H9 (cell line): ENCODE measurements at regions not wholly inside any gene's neighbourhood (a gene's known extent, or its start where the extent isn't known, plus 50 kb on each side); places are given as distances from the start of the nearest gene placed in this dataset.

ENCODE experiments used
- DNase-seq: peaks from one replicate; pipeline ENCODE4 v3.0.0-alpha.2; 2017
- H2AFZ ChIP-seq: one replicate; pipeline ENCODE4 v1.6.1; 2013; ENCODE audit warnings: mild to moderate bottlenecking, low read length, control low read depth, moderate library complexity
- H2AK5ac ChIP-seq: 2 replicates; pipeline ENCODE4 v1.6.1; 2013; ENCODE audit warnings: low read length, control low read depth, mixed read lengths; ENCODE audit not compliant: insufficient read length
- H2BK120ac ChIP-seq: one replicate; pipeline ENCODE4 v1.6.1; 2013; ENCODE audit warnings: low read depth, mild to moderate bottlenecking, low read length, control low read depth, inconsistent platforms; ENCODE audit not compliant: poor library complexity, severe bottlenecking
- H2BK12ac ChIP-seq: 2 replicates; pipeline ENCODE4 v1.6.1; 2013; ENCODE audit warnings: low read length, control low read depth, mixed read lengths, low read depth; ENCODE audit not compliant: insufficient read length
- H2BK15ac ChIP-seq: 2 replicates; pipeline ENCODE4 v1.6.1; 2013; ENCODE audit warnings: low read depth, low read length, control low read depth
- H2BK20ac ChIP-seq: one replicate; pipeline ENCODE4 v1.6.1; 2013; ENCODE audit warnings: low read depth, mild to moderate bottlenecking, low read length, control low read depth, inconsistent platforms; ENCODE audit not compliant: poor library complexity, severe bottlenecking
- H2BK5ac ChIP-seq: 2 replicates; pipeline ENCODE4 v1.6.1; 2013; ENCODE audit warnings: low read length, control low read depth, mixed read lengths; ENCODE audit not compliant: insufficient read length
- H3K14ac ChIP-seq: 2 replicates; pipeline ENCODE4 v1.6.1; 2013; ENCODE audit warnings: low read length, control low read depth; ENCODE audit not compliant: insufficient read depth
- H3K18ac ChIP-seq: 2 replicates; pipeline ENCODE4 v1.6.1; 2013; ENCODE audit warnings: low read depth, mild to moderate bottlenecking, mixed read lengths, low read length, control low read depth; ENCODE audit not compliant: insufficient read length
- H3K23ac ChIP-seq: 2 replicates; pipeline ENCODE4 v1.6.1; 2013; ENCODE audit warnings: low read length, control low read depth, mixed read lengths, low read depth; ENCODE audit not compliant: insufficient read length
- H3K23me2 ChIP-seq: 2 replicates; pipeline ENCODE4 v1.6.1; 2013; ENCODE audit warnings: low read depth, mild to moderate bottlenecking, mixed read lengths, low read length, control low read depth; ENCODE audit not compliant: insufficient read length, poor library complexity, severe bottlenecking
- H3K27ac ChIP-seq: 2 replicates; pipeline ENCODE4 v1.5.1; 2013; ENCODE audit warnings: low read length, control low read depth, mixed read lengths, low read depth; ENCODE audit not compliant: insufficient read length
- H3K27me3 ChIP-seq: 2 replicates; pipeline ENCODE4 v1.6.1; 2013; ENCODE audit warnings: low read length, control low read depth, inconsistent platforms; ENCODE audit not compliant: insufficient read depth
- H3K4ac ChIP-seq: 2 replicates; pipeline ENCODE4 v1.6.1; 2013; ENCODE audit warnings: low read depth, mild to moderate bottlenecking, control low read depth, inconsistent platforms, low read length, moderate library complexity
- H3K4me1 ChIP-seq: 2 replicates; pipeline ENCODE4 v1.6.1; 2013; ENCODE audit warnings: low read length, control low read depth, inconsistent platforms; ENCODE audit not compliant: insufficient read depth
- H3K4me2 ChIP-seq: 2 replicates; pipeline ENCODE4 v1.6.1; 2013; ENCODE audit warnings: low read length, control low read depth, mixed read lengths; ENCODE audit not compliant: insufficient read length, insufficient read depth
- H3K56ac ChIP-seq: 2 replicates; pipeline ENCODE4 v1.6.1; 2013; ENCODE audit warnings: low read depth, mild to moderate bottlenecking, mixed read lengths, low read length, control low read depth; ENCODE audit not compliant: insufficient read length
- H3K79me1 ChIP-seq: 2 replicates; pipeline ENCODE4 v1.6.1; 2013; ENCODE audit warnings: low read depth, mild to moderate bottlenecking, moderate library complexity, low read length, control low read depth, inconsistent platforms; ENCODE audit not compliant: insufficient read depth, poor library complexity, severe bottlenecking
- H3K79me2 ChIP-seq: 2 replicates; pipeline ENCODE4 v1.6.1; 2013; ENCODE audit warnings: low read length, control low read depth, inconsistent platforms; ENCODE audit not compliant: insufficient read depth
- H3K9ac ChIP-seq: 2 replicates; pipeline ENCODE4 v1.6.1; 2013; ENCODE audit warnings: low read length, control low read depth, mixed read lengths; ENCODE audit not compliant: insufficient read length; ENCODE audit errors: extremely low read depth
- H3K9me3 ChIP-seq: one replicate; pipeline ENCODE4 v1.6.1; 2013; ENCODE audit warnings: low read depth, low read length, inconsistent platforms; ENCODE audit not compliant: control insufficient read depth
- H3T11ph ChIP-seq: one replicate; pipeline ENCODE4 v1.6.1; 2013; ENCODE audit warnings: mild to moderate bottlenecking, low read length, control low read depth, inconsistent platforms
- H4K20me1 ChIP-seq: one replicate; pipeline ENCODE4 v1.6.1; 2013; ENCODE audit not compliant: control insufficient read depth, insufficient read length, insufficient read depth
- H4K5ac ChIP-seq: 2 replicates; pipeline ENCODE4 v1.6.1; 2013; ENCODE audit warnings: low read depth, mild to moderate bottlenecking, mixed read lengths, low read length, control low read depth; ENCODE audit not compliant: insufficient read length
- H4K8ac ChIP-seq: replicated peaks from 2 replicates; pipeline ENCODE4 v1.6.1; 2013; ENCODE audit warnings: low read length, control low read depth, mixed read lengths, low read depth; ENCODE audit not compliant: insufficient read length
- H4K91ac ChIP-seq: 2 replicates; pipeline ENCODE4 v1.6.1; 2013; ENCODE audit warnings: low read depth, mild to moderate bottlenecking, moderate library complexity, mixed read lengths, low read length, control low read depth; ENCODE audit not compliant: insufficient read length
- H3K27ac Mint-ChIP-seq, 3 experiments: 2 replicates in 2 of 3; 3 replicates in 1 of 3; pipeline ENCODE4 v1.8.0; 2020 to 2021; ENCODE audit warnings: mixed read lengths in 3 of 3, mild to moderate bottlenecking in 1 of 3, moderate library complexity in 1 of 3
- H3K27me3 Mint-ChIP-seq: 2 replicates; pipeline ENCODE4 v1.8.0; 2021; ENCODE audit warnings: low read depth, mild to moderate bottlenecking, moderate library complexity, mixed read lengths
- H3K36me3 Mint-ChIP-seq, 3 experiments: 2 replicates in 2 of 3; 3 replicates in 1 of 3; pipeline ENCODE4 v1.8.0; 2020 to 2021; ENCODE audit warnings: low read depth in 3 of 3, mixed read lengths in 3 of 3; ENCODE audit not compliant: insufficient read depth in 1 of 3
- H3K4me1 Mint-ChIP-seq, 2 experiments: 2 replicates each; pipeline ENCODE4 v1.8.0; 2020; ENCODE audit warnings: mixed read lengths in 2 of 2
- H3K4me3 Mint-ChIP-seq, 2 experiments: 2 replicates in 1 of 2; 3 replicates in 1 of 2; pipeline ENCODE4 v1.8.0; 2020 to 2021; ENCODE audit warnings: mild to moderate bottlenecking in 2 of 2, mixed read lengths in 2 of 2, moderate library complexity in 1 of 2
- H3K9me3 Mint-ChIP-seq, 2 experiments: 2 replicates in 1 of 2; 3 replicates in 1 of 2; pipeline ENCODE4 v1.8.0; 2020; ENCODE audit warnings: mild to moderate bottlenecking in 2 of 2, mixed read lengths in 2 of 2, moderate library complexity in 1 of 2
- CTCF ChIP-seq: fragments of 200-600 bp; sonication (generic); conservative IDR thresholded peaks from 3 replicates; pipeline ENCODE4 v1.8.0; 2021; ENCODE audit warnings: antibody characterized with exemption, mild to moderate bottlenecking
- WGBS: extraction: QIAGEN DNeasy Blood & Tissue Kit; methylation state at CpG from one replicate; pipeline ENCODE4 v1.1.7; 2013; ENCODE audit warnings: missing lambda C conversion rate, low lambda C conversion rate, mixed read lengths; ENCODE audit not compliant: insufficient read length; ENCODE audit errors: extremely low coverage; 5-methylcytosine and 5-hydroxymethylcytosine counted together

DNA sequence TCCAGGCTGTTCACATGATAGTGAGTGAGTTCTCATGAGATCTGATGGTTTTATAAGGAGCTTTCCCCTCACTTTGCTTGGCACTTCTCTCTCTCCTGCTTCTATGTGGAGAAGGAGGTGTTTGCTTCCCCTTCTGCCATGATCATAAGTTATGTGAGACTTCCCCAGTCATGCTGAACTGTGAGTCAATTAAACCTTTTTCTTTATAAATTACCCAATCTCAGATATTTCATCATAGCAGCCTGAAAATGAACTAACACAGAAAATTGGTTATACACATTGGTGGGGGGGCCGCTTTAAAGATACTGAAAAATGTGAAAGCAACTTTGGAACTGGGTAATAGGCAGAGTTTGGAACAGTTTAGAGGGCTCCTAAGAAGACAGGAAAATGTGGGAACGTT is 741.1 kb upstream of the LUZP2 start:
- Histone ChIP-seq H2AK5ac (no peak overlapping the region), H3T11ph (no peak overlapping the region), H4K8ac (no peak overlapping the region), H3K4me2 (no peak overlapping the region), H2BK15ac (no peak overlapping the region), H3K27me3 (no peaks in the 10 kb centered on the region), H2BK120ac (no peak overlapping the region), H3K14ac (no peak overlapping the region), H4K5ac (no peak overlapping the region), H2AFZ (no peak overlapping the region), H2BK20ac (no peak overlapping the region), H4K91ac (no peak overlapping the region), H3K79me2 (no peaks in the 10 kb centered on the region), H3K23me2 (no peaks in the 10 kb centered on the region), H3K23ac (no peak overlapping the region), H3K27ac (no peak overlapping the region), H2BK12ac (no peak overlapping the region), H3K56ac (no peak overlapping the region), H3K18ac (no peak overlapping the region), H3K79me1 (no peaks in the 10 kb centered on the region), H3K4ac (no peak overlapping the region), H3K9me3 (no peaks in the 10 kb centered on the region), H4K20me1 (no peaks in the 10 kb centered on the region), H2BK5ac (no peak overlapping the region), H3K4me1 (no peaks in the 10 kb centered on the region), H3K9ac (no peak overlapping the region)
- no peaks in the 10 kb centered on the region for H3K27me3 Mint-ChIP-seq
- H3K27ac Mint-ChIP-seq, result no peak overlapping the region
- no peak for TF ChIP-seq CTCF
- H3K9me3 Mint-ChIP-seq, result peaks cover 4 to 11% of the 10 kb centered on the region in 2 experiments; a peak in 4 of 5 replicates
- no peaks in the 10 kb centered on the region for H3K4me1 Mint-ChIP-seq
- WGBS, result no CpG with 5 or more reads among the region's 2 CpGs
- peaks cover 0 to 8% (median 7%) of the 10 kb centered on the region in 3 experiments; a peak in 3 of 7 replicates for H3K36me3 Mint-ChIP-seq
- no peak overlapping the region for H3K4me3 Mint-ChIP-seq
- DNase-seq, result no peak
